NCI-H1105 (cell line): ENCODE measurements at regions not wholly inside any gene's neighbourhood (a gene's known extent, or its start where the extent isn't known, plus 50 kb on each side); places are given as distances from the start of the nearest gene placed in this dataset.

ENCODE experiments used
- DNase-seq: peaks from one replicate; lab custom pipeline; 2025; lab: John Stamatoyannopoulos, UW

- DNase-seq, result peak; percentile 51
Observed at GRCh38 chr3:144380849-144381248, 409.2 kb downstream of the DIPK2A start.

GRCh38 chr3:144381607-144382006, 410.0 kb downstream of the DIPK2A start:
- DNase-seq, result no peak

GRCh38 chr3:144384241-144384979, 412.8 kb downstream of the DIPK2A start:
- no peak for DNase-seq

- no peak for DNase-seq
Observed at GRCh38 chr3:144390786-144391185, 419.2 kb downstream of the DIPK2A start.

- DNase-seq, result no peak
Observed at GRCh38 chr3:144391236-144391635, 419.6 kb downstream of the DIPK2A start.

GRCh38 chr3:144394032-144394431, 422.4 kb downstream of the DIPK2A start:
- DNase-seq, result no peak

- DNase-seq, result no peak
Observed at GRCh38 chr3:144402430-144402829, 430.8 kb downstream of the DIPK2A start.

GRCh38 chr3:144403040-144403457, 431.4 kb downstream of the DIPK2A start:
- no peak for DNase-seq

- DNase-seq, result no peak
Observed at GRCh38 chr3:144407335-144407734, 435.7 kb downstream of the DIPK2A start.

GRCh38 chr3:144409319-144409718, 437.7 kb downstream of the DIPK2A start:
- peak; percentile 92 for DNase-seq

- no peak for DNase-seq
Observed at GRCh38 chr3:144413068-144413467, 441.4 kb downstream of the DIPK2A start.

- DNase-seq, result no peak
Observed at GRCh38 chr3:144415492-144415891, 443.9 kb downstream of the DIPK2A start.

- no peak for DNase-seq
Observed at GRCh38 chr3:144424606-144425005, 453.0 kb downstream of the DIPK2A start.

- DNase-seq, result no peak
Observed at GRCh38 chr3:144426366-144426765, 454.7 kb downstream of the DIPK2A start.

GRCh38 chr3:144426967-144427366, 455.3 kb downstream of the DIPK2A start:
- no peak for DNase-seq

- DNase-seq, result no peak
Observed at GRCh38 chr3:144429719-144430121, 458.1 kb downstream of the DIPK2A start.

GRCh38 chr3:144431134-144431533, 459.5 kb downstream of the DIPK2A start:
- no peak for DNase-seq

GRCh38 chr3:144433006-144433405, 461.4 kb downstream of the DIPK2A start:
- DNase-seq, result no peak

GRCh38 chr3:144437989-144438388, 466.4 kb downstream of the DIPK2A start:
- no peak for DNase-seq

- DNase-seq, result no peak
Observed at GRCh38 chr3:144444061-144444460, 472.4 kb downstream of the DIPK2A start.

- no peak for DNase-seq
Observed at GRCh38 chr3:144444546-144444945, 472.9 kb downstream of the DIPK2A start.

GRCh38 chr3:144455841-144456440, 484.3 kb downstream of the DIPK2A start:
- DNase-seq, result no peak

- DNase-seq, result no peak
Observed at GRCh38 chr3:144457758-144458157, 486.1 kb downstream of the DIPK2A start.

- no peak for DNase-seq
Observed at GRCh38 chr3:144458283-144458682, 486.7 kb downstream of the DIPK2A start.
